Adrenal gland (tissue), 5 donors: ENCODE measurements at regions not wholly inside any gene's neighbourhood (a gene's known extent, or its start where the extent isn't known, plus 50 kb on each side); places are given as distances from the start of the nearest gene placed in this dataset.

Experiments used
- CTCF ChIP-seq, 6 experiments: fragments of 450-650 bp in 4 of 6; fragments of 200-600 bp in 2 of 6; sonication (generic) in 1 of 6; IDR thresholded peaks; 1 replicate in 5 of 6; 2 replicates in 1 of 6; pipeline versions ENCODE4 v1.5.1 to v1.8.0; 2016 to 2021; ENCODE audit warnings: antibody characterized with exemption in 6 of 6, mild to moderate bottlenecking in 2 of 6, moderate library complexity in 1 of 6
- POLR2A ChIP-seq, 2 donors: fragments of 450-650 bp; IDR thresholded peaks; one replicate each; pipeline ENCODE4 v1.6.1; 2017; ENCODE audit warnings: antibody characterized with exemption in 2 of 2, mild to moderate bottlenecking in 2 of 2, moderate library complexity in 1 of 2
- donor health status: DM: no; HTN: no; CAD: no.

GRCh38 chr10:28971764-28972163, 294.4 kb downstream of the BAMBI start:
- TF ChIP-seq POLR2A (IDR thresholded peaks at IDR 0.05) (no peak), CTCF (IDR thresholded peaks at IDR 0.05) (no peak)
